B cell (primary cell): ENCODE measurements at regions not wholly inside any gene's neighbourhood (a gene's known extent, or its start where the extent isn't known, plus 50 kb on each side); places are given as distances from the start of the nearest gene placed in this dataset.

ENCODE experiments used
- ATAC-seq: fragments of 200-7000 bp; cut with Tn5 transposase; one replicate; pipeline ENCODE4 v1.10.0; 2021; ENCODE audit warnings: low read depth, mild to moderate bottlenecking, moderate number of reproducible peaks, moderate library complexity
- CTCF ChIA-PET: fragments of 350-600 bp; sonication (Branson Sonifier 250); formaldehyde crosslinking; loops from one replicate; lab custom pipeline; 2021; ENCODE audit warnings: antibody characterized with exemption, inconsistent platforms; lab: Charles Lee
- POLR2A ChIA-PET: fragments of 350-600 bp; sonication (Branson Sonifier 250); formaldehyde crosslinking; loops from one replicate; lab custom pipeline; 2021; ENCODE audit warnings: antibody characterized with exemption; lab: Charles Lee
- DNase-seq: peaks from one replicate; pipeline ENCODE4 v3.0.0; 2013
- H2AFZ ChIP-seq: 2 replicates; pipeline ENCODE4 v1.6.1; 2012; ENCODE audit warnings: mild to moderate bottlenecking, low read depth, low read length; ENCODE audit not compliant: insufficient read depth, poor library complexity, severe bottlenecking
- H3K27ac ChIP-seq, 2 donors: 1 replicate in 1 of 2; 2 replicates in 1 of 2; pipeline ENCODE4 v1.5.1; 2012 to 2013; ENCODE audit warnings: low read length in 2 of 2, mild to moderate bottlenecking in 2 of 2, moderate library complexity in 1 of 2
- H3K27me3 ChIP-seq, 4 experiments: fragments of 200-600 bp in 1 of 4; sonication (generic) in 1 of 4; replicated peaks in 1 of 4; 1 replicate in 2 of 4; 2 replicates in 2 of 4; pipeline versions ENCODE4 v1.6.1 to v1.7.0; 2013 to 2016; ENCODE audit warnings: low read length in 3 of 4, mild to moderate bottlenecking in 2 of 4, mixed read lengths in 1 of 4, moderate library complexity in 1 of 4; ENCODE audit not compliant: insufficient read depth in 4 of 4, control insufficient read depth in 3 of 4; ENCODE audit errors: control extremely low read depth in 1 of 4
- H3K36me3 ChIP-seq, 2 experiments: replicated peaks in 1 of 2; 1 replicate in 1 of 2; 2 replicates in 1 of 2; pipeline versions ENCODE4 v1.6.1 to v1.7.1; 2013; ENCODE audit warnings: low read length in 1 of 2; ENCODE audit not compliant: insufficient read depth in 2 of 2, control insufficient read depth in 1 of 2; ENCODE audit errors: control extremely low read depth in 1 of 2, extremely low read depth in 1 of 2
- H3K4me1 ChIP-seq, 2 donors: fragments of 200-600 bp in 1 of 2; sonication (generic) in 1 of 2; 1 replicate in 1 of 2; 2 replicates in 1 of 2; pipeline versions ENCODE4 v1.5.1 to v1.6.1; 2013 to 2017; ENCODE audit warnings: low read length in 2 of 2; ENCODE audit not compliant: control insufficient read depth in 2 of 2, insufficient read depth in 2 of 2
- H3K4me2 ChIP-seq: replicated peaks from 2 replicates; pipeline ENCODE3; 2012; ENCODE audit warnings: mild to moderate bottlenecking, low read depth, low read length; ENCODE audit not compliant: poor library complexity, severe bottlenecking
- H3K4me3 ChIP-seq, 5 experiments: fragments of 200-600 bp in 1 of 5; sonication (generic) in 1 of 5; 1 replicate in 3 of 5; 2 replicates in 2 of 5; pipeline versions ENCODE4 v1.5.1 to v1.7.0; 2011 to 2016; ENCODE audit warnings: low read length in 4 of 5, mild to moderate bottlenecking in 4 of 5, low read depth in 2 of 5, control low read depth in 1 of 5, moderate library complexity in 1 of 5; ENCODE audit not compliant: insufficient read depth in 1 of 5; ENCODE audit errors: control extremely low read depth in 1 of 5, extremely low read depth in 1 of 5
- H3K79me2 ChIP-seq: fragments of 200-600 bp; sonication (generic); one replicate; pipeline ENCODE4 v1.6.0; 2016; ENCODE audit warnings: low read length; ENCODE audit not compliant: control insufficient read depth, insufficient read depth
- H3K9ac ChIP-seq: fragments of 200-600 bp; sonication (generic); 2 replicates; pipeline ENCODE4 v1.6.1; 2017; ENCODE audit warnings: mild to moderate bottlenecking, low read length, moderate library complexity
- H3K9me3 ChIP-seq, 3 donors: one replicate each; pipeline versions ENCODE4 v1.6.1 to v1.7.1; 2013; ENCODE audit warnings: low read length in 2 of 3; ENCODE audit not compliant: control insufficient read depth in 2 of 3, insufficient read depth in 1 of 3; ENCODE audit errors: control extremely low read depth in 1 of 3
- H4K20me1 ChIP-seq: 2 replicates; pipeline ENCODE4 v1.6.0; 2012; ENCODE audit warnings: mild to moderate bottlenecking, low read length; ENCODE audit not compliant: insufficient read depth, control insufficient read depth, poor library complexity, severe bottlenecking
- H3K27ac Mint-ChIP-seq: one replicate; pipeline ENCODE4 v1.8.0; 2021; ENCODE audit warnings: mixed read lengths
- H3K27me3 Mint-ChIP-seq: one replicate; pipeline ENCODE4 v1.8.0; 2021; ENCODE audit warnings: mixed read lengths
- H3K4me1 Mint-ChIP-seq: one replicate; pipeline ENCODE4 v1.8.0; 2021; ENCODE audit warnings: mixed read lengths
- H3K4me3 Mint-ChIP-seq: one replicate; pipeline ENCODE4 v1.8.0; 2021; ENCODE audit warnings: mixed read lengths
- H3K9me3 Mint-ChIP-seq: one replicate; pipeline ENCODE4 v1.8.0; 2022; ENCODE audit warnings: mixed read lengths; ENCODE audit not compliant: insufficient read depth
- EZH2 ChIP-seq: IDR thresholded peaks from 2 replicates; pipeline ENCODE4 v1.6.1; 2012; ENCODE audit warnings: borderline replicate concordance, low read depth, mild to moderate bottlenecking, moderate library complexity, low read length; ENCODE audit not compliant: insufficient read depth, poor library complexity, severe bottlenecking
- WGBS: methylation state at CpG from one replicate; pipeline ENCODE4 v1.1.5; 2013; ENCODE audit warnings: missing lambda C conversion rate; ENCODE audit not compliant: insufficient coverage; 5-methylcytosine and 5-hydroxymethylcytosine counted together
- intact Hi-C: fragments of 100-400 bp; cut with micrococcal nuclease; formaldehyde crosslinking; loops from one replicate; pipeline ENCODE4 v1.10.0; 2022
- TF ChIP-seq, protein P1 (sequence below): fragments of 200-600 bp; IDR thresholded peaks from one replicate; pipeline ENCODE4 v1.8.0; 2022; ENCODE audit warnings: antibody characterized with exemption, mild to moderate bottlenecking

DNA sequence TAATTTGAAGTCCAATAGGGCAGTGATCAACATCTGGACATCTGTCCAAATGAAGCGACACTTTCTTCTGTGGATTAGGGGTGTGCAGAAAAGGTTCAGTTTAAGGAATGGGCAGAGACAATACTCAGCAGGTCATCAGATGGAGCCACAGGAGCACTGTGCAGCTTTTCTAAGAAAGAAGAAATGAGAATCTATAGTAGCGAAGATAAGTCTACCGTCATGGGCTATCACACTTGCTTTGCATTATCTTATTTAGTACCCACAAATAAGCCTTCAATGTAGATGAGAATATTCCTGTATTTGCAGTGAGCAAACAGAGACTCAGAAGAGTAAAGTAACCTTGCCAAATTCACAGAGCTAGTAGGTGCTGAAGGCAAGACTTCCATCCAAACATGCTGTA lies 412.0 kb upstream of the GOT2 start:
- no peak overlapping the region for H3K27ac Mint-ChIP-seq
- CTCF ChIA-PET = no interaction called here
- intact Hi-C loops = no loop called here

DNA sequence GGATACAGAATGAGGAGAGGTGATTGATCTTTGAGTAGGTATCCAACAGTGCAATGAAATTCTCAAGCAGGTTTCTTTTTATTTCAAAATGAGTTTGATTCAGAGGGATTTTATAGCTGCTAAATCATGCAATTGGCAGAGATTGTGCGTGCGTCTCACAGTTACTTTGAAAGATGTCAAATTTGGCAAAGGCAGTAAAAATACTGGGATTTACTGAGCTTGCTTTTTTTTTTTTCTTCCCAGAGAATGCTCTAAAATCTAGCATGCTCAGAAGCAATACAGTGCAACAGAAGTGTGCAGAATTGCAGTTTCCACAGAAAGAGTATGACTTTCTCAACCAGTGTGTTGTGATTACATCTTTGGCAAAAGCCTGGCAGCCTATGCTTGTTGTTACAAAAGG lies 410.7 kb upstream of the GOT2 start:
- DNase-seq (no peak), ATAC-seq (no peak)
- no peaks in the 10 kb centered on the region for H3K27me3 Mint-ChIP-seq
- peaks cover 8% of the 10 kb centered on the region for H3K9me3 Mint-ChIP-seq
- no peak overlapping the region for H3K4me2 ChIP-seq
- H3K4me3 Mint-ChIP-seq = no peak overlapping the region
- H3K4me3 ChIP-seq = no peak overlapping the region
- no peaks in the 10 kb centered on the region for H4K20me1 ChIP-seq
- H2AFZ ChIP-seq = no peak overlapping the region
- H3K4me1 ChIP-seq = no peaks in the 10 kb centered on the region
- TF ChIP-seq EZH2 = no peak
- TF ChIP-seq, protein P1, sequence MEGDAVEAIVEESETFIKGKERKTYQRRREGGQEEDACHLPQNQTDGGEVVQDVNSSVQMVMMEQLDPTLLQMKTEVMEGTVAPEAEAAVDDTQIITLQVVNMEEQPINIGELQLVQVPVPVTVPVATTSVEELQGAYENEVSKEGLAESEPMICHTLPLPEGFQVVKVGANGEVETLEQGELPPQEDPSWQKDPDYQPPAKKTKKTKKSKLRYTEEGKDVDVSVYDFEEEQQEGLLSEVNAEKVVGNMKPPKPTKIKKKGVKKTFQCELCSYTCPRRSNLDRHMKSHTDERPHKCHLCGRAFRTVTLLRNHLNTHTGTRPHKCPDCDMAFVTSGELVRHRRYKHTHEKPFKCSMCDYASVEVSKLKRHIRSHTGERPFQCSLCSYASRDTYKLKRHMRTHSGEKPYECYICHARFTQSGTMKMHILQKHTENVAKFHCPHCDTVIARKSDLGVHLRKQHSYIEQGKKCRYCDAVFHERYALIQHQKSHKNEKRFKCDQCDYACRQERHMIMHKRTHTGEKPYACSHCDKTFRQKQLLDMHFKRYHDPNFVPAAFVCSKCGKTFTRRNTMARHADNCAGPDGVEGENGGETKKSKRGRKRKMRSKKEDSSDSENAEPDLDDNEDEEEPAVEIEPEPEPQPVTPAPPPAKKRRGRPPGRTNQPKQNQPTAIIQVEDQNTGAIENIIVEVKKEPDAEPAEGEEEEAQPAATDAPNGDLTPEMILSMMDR = no peak
- WGBS = no CpG with 5 or more reads among the region's 2 CpGs
- no peaks in the 10 kb centered on the region for H3K36me3 ChIP-seq
- no peak overlapping the region for H3K9ac ChIP-seq
- no peak overlapping the region for H3K27ac Mint-ChIP-seq
- H3K4me1 Mint-ChIP-seq = no peaks in the 10 kb centered on the region
- no peaks in the 10 kb centered on the region for H3K27me3 ChIP-seq
- ChIA-PET POLR2A (no interaction called here), CTCF (interaction anchor here (0.7 kb wide), 1 partner anchor 145 kb away, joined by 4 read pairs; no protein-coding TSS in a partner anchor)
- intact Hi-C loops = no loop called here
- no peak overlapping the region for H3K27ac ChIP-seq
- no peaks in the 10 kb centered on the region for H3K79me2 ChIP-seq
- no peaks in the 10 kb centered on the region for H3K9me3 ChIP-seq

More for the DNA sequence above, 412.0 kb upstream of the GOT2 start:
- TF ChIP-seq EZH2 = no peak
- TF ChIP-seq, protein P1 = no peak
- Histone ChIP-seq H3K4me1 (no peaks in the 10 kb centered on the region), H3K27ac (no peak overlapping the region), H2AFZ (no peak overlapping the region), H3K4me3 (no peak overlapping the region), H4K20me1 (no peaks in the 10 kb centered on the region), H3K27me3 (no peaks in the 10 kb centered on the region), H3K9ac (no peak overlapping the region), H3K36me3 (no peaks in the 10 kb centered on the region), H3K9me3 (no peaks in the 10 kb centered on the region), H3K79me2 (no peaks in the 10 kb centered on the region), H3K4me2 (no peak overlapping the region)
- DNase-seq (no peak), ATAC-seq (no peak)
- Mint-ChIP-seq H3K27me3 (no peaks in the 10 kb centered on the region), H3K4me1 (no peaks in the 10 kb centered on the region), H3K4me3 (no peak overlapping the region), H3K9me3 (no peaks in the 10 kb centered on the region)
- 90% methylated on average over 1 of the region's 3 CpGs for WGBS
- POLR2A ChIA-PET = no interaction called here
